NOMO-1 (cell line): ENCODE measurements at regions not wholly inside any gene's neighbourhood (a gene's known extent, or its start where the extent isn't known, plus 50 kb on each side); places are given as distances from the start of the nearest gene placed in this dataset.

Experiments used
- DNase-seq, 2 experiments: peaks; one replicate each; lab custom pipeline; 2025; ENCODE audit not compliant: unreplicated experiment in 2 of 2; lab: John Stamatoyannopoulos, UW

GRCh38 chr17:45708707-45709290, 75.3 kb upstream of the CRHR1 start:
- no peak for DNase-seq

DNA sequence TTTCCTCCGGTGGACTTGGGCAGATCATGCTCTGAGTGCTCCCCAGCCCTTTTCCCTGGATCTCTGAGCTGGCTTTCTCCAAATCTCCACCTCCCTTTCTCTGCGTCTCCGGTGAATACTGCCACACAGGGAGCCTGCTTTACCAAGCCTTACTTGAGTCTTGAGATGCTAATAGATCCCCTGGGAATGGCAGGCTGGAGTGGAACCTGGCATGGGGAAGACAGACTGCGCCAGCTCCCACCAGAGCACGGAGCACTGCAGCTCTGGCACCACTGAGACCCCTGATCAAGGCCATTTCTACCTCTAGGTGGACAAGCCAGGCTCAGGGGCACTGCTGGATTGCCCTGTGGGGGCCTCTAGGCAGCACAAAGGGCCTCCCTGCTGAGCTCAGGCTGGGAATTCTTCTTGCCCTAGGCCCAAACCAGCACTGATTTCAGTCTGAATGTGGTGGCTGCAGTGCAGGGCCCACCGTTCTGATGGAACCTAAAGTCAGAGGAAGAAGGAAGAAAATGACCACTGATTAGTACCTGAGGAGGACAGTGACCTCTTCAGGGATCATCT, 74.3 kb upstream of the CRHR1 start:
- DNase-seq: no peak

DNA sequence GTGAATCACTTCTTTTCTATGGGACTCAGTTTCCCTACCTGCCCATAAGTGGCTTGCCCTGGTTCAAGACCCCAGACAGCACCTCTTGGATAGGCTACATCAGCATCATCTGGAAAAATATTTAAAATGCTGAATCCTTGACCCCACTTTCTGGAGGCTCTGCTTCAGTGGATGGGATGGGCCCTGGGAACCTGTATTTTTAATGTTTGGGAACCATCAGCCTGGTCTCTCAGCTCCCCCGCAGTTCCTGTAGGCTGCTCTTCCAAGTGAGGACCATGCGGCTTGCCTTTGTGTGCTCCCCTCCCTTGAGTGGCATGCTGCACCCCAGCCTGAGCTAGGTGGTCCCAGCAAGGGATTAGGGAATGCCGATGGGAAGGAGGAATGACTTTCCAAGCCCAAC, 68.3 kb upstream of the CRHR1 start:
- no peak for DNase-seq

DNA sequence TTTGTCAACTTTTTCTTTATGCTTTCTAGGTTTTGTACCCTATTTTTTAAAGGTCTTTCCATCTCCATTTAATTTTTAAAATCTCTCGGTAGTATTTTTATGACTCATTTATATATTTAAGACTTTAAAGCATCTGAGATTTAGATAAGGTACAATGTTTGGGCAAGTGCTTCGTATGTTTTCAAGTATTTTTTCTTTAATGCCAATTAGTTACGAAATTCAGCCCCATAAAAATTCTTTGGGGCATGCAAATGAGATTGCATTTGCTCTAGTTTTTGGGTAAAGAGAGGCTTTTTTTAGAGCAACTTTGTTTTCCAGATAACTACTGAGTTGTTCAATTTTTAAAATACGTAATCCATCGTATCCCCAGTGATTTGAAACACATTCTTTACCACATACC, 65.3 kb upstream of the CRHR1 start:
- DNase-seq: no peak

DNA sequence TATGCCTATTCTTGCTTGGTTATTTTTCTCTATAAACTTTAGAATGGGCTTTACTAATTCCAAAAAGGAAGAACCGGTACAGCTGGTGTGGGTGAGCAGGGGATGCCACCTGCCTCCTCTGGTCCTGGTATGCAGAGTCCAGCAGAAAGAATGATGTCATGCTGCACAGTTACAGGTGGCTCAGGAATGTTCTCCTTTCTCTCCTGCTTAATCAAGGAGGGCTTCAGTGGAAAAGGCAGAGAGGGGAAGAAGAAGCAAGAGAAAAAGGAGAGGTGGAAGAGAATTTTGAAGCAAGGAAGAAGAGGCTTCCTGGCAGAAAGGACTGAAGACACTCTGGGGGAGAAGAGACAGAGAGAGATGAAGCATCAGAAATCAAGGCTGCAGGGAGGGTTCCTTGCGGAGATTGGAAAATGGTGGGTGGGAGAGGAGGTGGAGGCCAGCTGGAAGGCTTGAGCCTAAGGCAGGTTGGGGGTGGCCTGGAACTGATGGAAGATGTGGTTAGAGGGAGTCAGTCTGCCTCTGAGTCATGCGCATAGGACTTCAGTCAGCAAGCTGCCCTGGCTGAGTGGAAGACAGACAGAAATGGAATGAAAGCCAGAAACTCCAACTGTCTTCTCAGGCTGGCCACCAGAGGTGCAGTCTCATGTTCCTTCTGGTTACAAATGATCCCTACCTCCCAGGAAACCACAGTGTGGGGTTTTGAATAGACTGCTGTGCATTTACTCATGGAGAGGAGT, 64.6 kb upstream of the CRHR1 start:
- no peak for DNase-seq

DNA sequence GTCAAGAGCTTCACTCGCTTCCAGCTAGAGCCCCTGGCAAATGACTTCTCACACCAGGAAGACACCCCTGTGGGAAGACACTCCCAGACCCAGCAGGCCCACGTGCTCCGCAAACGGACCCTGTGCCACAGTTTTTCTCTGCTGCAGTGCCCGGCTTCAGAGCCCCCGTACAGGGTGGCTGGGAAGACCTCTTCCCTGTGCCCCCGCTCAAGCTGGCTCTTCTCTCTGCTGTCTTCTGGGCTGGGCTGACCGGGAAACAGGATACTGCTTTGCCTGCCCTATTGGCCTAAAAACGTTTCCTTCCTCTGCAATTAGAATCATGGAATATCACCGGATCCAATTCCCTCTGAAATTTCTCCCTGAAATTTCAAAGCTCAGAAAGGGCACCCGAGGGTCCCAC, 63.7 kb upstream of the CRHR1 start:
- no peak for DNase-seq

DNA sequence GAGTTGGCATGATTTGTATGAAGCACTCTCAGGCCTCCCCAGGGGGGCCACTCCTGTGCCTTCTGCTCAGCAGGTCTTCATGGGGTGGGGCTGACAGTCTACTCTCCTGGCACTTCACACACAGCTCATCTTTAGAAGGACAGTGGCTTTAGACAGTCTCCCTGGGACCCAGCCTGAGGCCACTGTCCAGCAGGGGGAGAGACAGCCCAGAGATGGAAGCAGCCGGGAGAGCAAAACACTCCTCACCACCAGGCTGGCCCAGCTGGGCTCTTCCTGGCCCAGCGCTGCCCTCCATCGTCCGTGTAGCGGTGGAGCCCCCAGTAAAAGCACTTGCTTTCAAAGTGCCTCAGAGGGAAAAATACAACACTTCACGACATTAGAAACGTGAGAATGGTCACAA, 62.0 kb upstream of the CRHR1 start:
- DNase-seq: no peak

DNA sequence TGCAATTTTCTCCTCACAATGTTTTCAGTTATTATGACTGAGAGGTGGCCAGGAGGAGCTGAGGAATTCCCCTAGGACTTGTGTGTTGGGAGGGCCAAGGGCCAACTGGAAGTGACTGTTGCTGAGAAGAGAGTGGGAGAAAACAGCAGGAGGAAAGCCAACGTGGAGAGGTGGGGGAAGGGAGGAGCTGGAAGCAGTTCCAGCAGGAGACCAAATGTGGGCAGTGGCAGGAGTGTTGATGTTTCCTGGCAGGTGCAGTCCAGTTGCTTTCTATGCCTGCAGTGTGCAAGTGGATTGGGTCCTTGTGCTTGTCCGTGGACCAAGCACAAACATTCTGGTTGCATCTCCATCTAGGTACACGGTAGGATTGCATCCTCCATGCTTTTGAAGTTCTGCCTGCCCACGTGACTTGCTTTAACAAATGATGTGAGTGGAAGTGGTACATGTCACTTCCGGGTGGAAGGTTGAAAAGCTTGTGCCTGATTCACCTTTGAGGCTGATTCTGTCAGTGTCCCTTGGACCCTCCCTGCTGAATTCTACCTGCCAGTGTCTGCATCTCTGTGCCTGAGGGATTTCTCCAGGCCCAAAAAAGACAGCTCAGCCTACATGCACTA, 54.7 kb upstream of the CRHR1 start:
- DNase-seq: no peak

- no peak for DNase-seq
Observed at GRCh38 chr17:45730192-45730591, 53.9 kb upstream of the CRHR1 start.

- no peak for DNase-seq
Observed at GRCh38 chr17:45731459-45731858, 52.7 kb upstream of the CRHR1 start.

GRCh38 chr17:45732926-45733505, 51.1 kb upstream of the CRHR1 start:
- DNase-seq: no peak

GRCh38 chr17:45733781-45734180, 50.3 kb upstream of the CRHR1 start:
- DNase-seq: no peak
